ENCODE measurements at regions not wholly inside any gene's neighbourhood (a gene's known extent, or its start where the extent isn't known, plus 50 kb on each side); places are given as distances from the start of the nearest gene placed in this dataset.
"Not testable (repeated sequence)": the region's sequence is repeated elsewhere in the genome, so short reads cannot be mapped to it uniquely, and the experiment has no call there.

DNA sequence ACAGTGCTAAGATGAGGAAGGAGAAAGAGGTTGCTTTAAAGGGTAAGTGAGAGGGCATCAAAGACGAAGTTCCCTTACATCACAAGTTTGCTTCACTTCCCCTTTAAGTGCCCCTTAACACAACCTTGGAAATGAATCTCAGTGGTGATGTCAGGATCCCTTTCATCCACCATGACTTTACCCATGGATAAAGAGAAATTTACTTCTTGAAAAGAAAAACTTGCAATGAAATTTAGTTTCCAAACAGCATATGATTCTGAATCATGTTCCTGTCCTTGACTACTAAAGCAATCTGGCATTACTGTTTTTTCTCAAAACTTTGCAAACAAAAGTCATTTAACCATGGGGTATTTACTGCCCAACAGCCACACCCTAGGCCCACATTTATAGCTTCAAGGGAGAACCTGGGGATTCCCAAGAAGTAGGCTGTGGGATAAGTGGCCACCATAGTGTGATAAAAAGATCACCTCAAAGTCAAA is 135.9 kb downstream of the ITGB8 start:
- no peak for DNase-seq (ENCODE audit: low read depth in 4 of 4, low spot score in 3 of 4)

DNA sequence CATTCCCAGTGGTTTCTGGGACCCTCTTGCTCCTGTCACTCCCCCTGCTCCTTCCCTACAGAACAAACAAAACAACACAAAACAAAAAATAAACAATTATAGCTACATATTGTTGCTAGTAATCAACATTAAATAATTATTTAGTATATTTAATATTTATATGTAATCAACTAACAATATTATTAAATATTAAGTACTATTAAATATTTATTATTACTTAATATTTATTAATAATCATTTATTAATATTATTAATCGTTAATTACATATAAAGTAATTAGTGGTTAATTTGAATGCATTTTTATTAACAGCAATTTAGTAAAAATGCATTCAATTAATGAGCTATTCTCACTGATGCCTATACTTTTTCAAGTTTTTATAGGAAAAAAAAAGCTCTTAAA is 139.4 kb downstream of the ITGB8 start:
- DNase-seq (ENCODE audit: low read depth in 4 of 4, low spot score in 3 of 4) = no peak

DNA sequence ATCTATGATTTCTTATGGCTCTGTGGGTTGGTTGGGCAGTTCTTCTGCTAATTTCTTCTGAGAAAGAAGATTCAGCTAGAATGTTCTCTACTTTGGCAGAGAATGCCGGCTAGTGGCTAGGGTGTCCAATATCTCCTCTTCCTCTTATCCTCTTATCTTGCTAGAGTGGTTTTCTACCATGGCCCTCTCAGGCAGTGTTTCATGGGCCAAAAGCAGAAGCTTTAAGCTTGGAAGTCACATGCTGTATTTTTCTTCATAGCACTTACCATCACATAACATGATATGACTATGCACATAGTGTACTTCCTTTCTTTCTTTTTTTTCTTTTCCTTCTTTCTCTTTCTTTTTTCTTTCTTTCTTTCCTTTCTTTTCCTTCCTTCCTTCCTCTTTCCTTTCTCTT is 140.0 kb downstream of the ITGB8 start:
- DNase-seq (ENCODE audit: low read depth in 4 of 4, low spot score in 3 of 4) = no peak

DNA sequence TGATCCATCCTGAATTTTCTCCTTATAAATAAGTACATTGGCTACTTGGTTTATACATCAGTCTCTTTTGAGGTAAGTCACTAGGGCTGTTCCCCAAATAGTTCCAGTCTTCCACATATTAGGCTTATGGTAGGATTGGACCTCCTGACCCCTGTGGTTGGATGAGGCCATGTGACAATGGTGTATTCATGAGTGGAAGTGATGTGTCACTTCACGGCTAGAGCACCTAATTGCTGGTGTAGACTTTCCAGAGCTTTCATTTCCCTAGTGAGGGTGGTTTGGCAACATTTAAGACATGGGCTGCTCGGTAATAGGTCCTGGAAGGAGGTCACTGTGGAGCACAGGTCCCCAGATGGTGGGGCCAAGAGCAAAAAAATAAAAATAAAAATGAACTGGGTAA is 141.2 kb upstream of the ABCB5 start:
- DNase-seq (ENCODE audit: low read depth in 4 of 4, low spot score in 3 of 4) = no peak

DNA sequence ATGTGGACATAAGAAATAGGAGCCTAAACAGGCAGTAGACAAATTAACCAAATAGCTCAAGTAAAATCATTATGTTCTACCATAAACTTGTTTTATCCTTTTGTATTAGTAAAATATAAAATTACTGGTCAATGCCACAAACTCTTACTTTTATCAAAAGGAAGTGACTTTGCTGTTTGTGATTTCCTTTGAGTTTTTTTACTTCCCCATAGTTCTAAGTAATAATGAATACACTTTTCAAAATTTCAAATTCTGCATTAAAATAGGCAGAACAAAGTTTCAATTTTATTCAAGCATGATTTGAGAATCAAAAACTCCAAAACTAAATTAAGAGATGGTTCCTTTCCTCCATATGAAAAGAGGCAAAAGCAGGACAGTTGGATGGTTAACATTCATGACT is 139.7 kb upstream of the ABCB5 start:
- no peak for DNase-seq (ENCODE audit: low read depth in 4 of 4, low spot score in 3 of 4)

DNA sequence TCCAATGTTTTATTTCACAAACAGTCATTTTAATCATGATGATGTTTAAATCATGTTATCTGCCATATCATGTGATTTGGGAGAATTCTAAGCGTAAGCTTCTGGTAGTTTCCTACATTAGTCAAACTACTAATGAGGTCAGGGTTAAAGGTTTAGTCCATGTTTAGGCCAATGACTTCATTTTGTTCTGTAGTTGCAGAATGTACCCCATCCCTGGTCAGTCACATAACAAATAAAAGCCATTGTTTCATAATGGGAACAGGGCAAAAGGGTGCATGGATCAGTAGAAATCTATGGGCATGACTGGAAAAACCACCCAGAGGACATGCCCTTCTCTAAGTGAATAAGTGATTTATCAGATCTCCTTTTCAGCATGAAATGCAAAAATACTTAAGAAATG is 138.4 kb upstream of the ABCB5 start:
- no peak for DNase-seq (ENCODE audit: low read depth in 4 of 4, low spot score in 3 of 4)

DNA sequence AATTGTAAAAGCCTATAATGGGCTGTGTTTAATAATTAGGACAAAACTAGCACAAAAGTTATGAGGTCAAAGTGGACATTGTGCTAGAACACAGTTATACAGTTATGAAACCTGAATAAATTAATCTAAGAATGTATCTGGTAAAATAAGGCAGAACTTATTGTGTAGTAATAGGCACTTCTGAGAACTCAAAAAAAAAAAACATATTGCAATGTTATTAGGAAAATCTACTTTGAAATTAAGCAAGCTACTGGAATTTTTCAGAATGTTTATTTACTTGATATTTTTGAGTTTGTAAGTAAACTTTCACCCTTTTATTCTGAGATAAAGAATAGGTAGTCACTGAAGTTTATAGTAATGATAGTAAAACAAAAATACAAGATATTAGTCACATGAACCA is 135.8 kb upstream of the ABCB5 start:
- no peak for DNase-seq (ENCODE audit: low read depth in 4 of 4, low spot score in 3 of 4)

DNA sequence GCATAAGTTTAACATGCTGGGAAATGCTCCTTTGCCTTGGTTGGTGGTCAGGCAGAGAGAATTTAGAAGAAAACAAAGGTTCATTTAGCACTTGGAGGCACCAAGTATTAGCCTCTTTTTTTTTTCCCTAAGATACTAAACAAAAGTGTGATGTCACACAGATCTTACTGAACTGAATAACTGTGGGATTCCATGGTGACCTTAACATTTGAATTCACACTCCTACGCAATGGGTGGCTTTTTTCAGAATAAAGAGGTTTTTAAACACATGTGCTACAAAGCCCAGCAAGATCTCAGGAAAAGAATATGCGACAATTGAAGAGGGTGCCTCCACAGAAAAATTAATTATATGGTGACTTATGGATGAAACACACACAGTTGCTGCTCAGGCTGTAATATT is 133.4 kb upstream of the ABCB5 start:
- no peak for DNase-seq (ENCODE audit: low read depth in 4 of 4, low spot score in 3 of 4)

DNA sequence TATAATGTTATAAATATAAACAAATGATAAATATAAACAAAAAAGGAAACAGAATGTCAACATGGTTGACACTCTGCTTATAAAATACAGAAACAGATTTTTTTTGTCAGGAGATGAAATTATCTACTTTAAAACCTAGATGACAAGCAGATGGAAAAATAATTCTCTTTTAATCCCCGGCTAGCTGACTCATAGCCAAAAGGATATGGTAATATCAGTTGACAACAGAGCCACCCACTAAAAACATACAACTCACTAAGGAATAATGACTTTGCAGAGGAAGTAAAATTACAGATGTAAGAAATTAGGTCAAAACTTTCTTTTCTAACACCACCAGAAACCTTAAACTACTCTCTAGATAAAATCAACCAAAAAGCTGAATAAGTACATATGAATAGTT is 131.1 kb upstream of the ABCB5 start:
- no peak for DNase-seq (ENCODE audit: low read depth in 4 of 4, low spot score in 3 of 4)

DNA sequence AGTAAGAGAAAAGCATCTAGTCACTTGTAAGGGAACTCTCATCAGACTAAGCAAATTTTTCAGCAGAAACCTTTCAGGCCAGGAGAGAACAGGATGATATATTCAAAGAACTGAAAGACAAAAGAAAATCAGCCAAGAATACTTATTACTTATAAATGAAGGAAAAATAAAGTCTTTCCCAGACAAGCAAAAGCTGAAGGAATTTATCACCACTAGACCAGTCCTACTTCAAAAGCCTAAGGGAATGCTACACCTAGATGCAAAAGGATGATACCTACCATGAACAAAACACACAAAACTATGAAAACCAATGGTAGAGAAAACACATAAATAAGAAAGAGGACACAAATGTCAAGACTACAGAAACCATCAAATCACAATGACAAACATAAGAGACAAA is 126.6 kb upstream of the ABCB5 start:
- DNase-seq (ENCODE audit: low read depth in 4 of 4, low spot score in 3 of 4) = no peak

DNA sequence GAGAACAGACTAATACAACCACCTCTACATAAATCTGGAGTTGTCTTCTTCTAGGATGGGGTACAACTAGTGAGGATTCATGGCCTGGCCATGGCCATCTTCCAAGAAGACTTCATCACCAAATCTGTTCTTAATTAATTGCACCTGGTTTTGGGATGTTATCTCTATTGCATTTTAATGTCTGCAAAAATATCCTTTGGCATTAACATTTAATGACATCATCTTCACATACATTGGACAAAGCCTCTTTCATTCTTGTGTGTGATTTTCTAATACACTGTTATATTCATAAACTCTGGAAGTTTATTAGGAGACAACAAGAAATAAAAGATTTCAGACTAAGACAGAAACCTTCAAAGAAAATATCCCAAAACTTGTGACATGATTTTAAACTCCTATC is 124.2 kb upstream of the ABCB5 start:
- DNase-seq (ENCODE audit: low read depth in 4 of 4, low spot score in 3 of 4) = no peak

DNA sequence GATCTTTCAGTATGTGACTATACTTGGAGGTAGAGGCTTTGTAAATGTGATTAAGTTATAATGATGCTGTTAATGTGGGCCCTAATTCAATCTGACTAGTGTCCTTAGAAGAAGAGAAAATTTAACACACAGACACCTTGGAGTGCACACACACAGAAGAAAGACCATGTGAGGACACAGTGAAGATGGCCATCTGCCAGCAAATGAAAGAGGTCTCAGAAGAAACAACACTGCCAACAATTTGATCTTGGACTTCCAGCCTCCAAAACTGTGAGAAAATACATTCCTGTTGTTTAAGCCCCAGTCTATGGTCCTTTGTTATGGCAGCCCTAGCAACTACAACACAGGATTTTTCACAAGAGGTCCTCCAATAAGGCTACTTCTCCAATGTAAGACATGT is 120.9 kb upstream of the ABCB5 start:
- DNase-seq (ENCODE audit: low read depth in 4 of 4, low spot score in 3 of 4) = no peak

DNA sequence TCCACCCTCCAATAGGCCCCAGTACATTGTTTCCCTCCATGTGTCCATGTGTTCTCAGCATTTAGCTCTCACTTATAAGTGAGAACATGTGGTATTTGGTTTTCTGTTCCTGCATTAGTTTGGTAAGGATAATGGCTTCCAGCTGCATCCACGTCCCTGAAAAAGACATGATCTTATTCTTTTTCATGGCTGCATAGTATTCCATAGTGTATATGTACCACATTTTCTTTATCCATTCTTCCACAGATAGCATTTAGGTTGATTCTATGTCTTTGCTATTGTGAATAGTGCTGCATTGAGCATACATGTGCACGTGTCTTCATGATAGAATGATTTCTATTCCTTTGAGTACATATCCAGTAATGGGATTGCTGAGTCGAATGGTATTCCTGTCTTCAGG is 114.0 kb upstream of the ABCB5 start:
- DNase-seq (ENCODE audit: low read depth in 4 of 4, low spot score in 3 of 4) = not testable (repeated sequence)

DNA sequence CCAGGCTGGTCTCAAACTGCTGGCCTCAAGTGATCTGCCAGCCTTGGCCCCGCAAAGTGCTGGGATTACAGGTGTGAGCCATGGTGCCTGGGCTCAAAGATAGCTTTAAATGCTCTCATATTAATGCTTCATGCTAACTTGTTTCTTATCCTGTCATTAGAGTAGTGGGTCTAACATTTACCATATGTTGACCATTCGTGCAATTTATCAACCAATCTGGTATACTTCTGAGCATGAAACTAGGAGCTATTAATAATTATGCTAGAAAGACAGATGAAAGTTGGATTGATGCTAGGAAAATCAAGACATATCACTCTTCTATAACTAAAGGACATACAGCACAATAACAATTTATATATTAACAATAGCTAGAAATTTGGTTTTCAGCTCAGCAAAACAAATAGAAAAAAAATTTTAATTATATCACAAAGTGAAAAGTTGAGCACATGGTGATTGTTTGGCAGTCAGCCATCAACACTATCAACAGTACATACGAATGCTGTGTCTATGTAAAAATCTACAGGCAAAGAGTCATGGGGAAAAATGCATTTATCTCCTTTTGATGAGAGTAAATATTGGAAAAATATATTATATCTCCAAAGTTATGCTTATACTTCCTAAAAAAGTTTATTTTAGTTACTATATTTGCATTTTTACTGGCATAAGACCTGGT is 112.1 kb upstream of the ABCB5 start:
- DNase-seq (ENCODE audit: low read depth in 4 of 4, low spot score in 3 of 4) = no peak

DNA sequence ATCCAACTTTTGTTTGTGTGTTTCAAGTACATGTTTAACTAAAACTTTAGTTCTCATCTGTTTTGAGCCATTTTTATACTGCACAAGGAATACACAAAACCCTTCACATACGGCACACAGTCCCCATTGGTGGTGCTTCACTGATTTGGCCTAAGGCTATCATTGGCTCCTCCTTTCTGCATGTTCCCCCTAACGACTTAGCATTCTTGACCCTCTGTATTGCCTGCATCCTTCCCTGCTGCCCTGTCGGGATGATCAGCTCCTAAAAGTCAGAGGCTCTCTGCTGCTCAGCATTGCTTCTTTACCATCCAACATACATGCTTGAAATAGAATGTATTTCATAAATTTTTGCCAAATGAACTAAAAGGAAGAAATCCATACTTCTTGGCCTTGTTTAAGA is 111.4 kb upstream of the ABCB5 start:
- DNase-seq (ENCODE audit: low read depth in 4 of 4, low spot score in 3 of 4) = no peak

DNA sequence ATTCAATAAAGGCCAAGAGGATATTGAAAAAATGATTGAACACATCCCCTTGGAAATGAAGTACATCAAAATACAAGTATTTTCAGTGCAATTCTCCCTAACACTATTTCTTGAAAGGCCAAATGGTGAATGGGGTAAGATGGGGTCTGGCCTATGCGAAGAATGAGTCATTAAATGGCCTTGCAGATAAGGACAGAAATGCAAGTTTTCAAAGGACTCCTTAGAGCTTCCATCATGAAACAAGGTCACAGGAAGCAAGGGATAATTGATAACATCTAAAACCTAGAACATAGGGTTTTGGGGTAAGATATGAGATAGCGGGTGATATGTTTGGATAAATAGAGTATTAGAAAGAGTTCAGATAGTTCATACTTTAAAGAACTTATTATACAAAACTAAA is 109.3 kb upstream of the ABCB5 start:
- no peak for DNase-seq (ENCODE audit: low read depth in 4 of 4, low spot score in 3 of 4)

DNA sequence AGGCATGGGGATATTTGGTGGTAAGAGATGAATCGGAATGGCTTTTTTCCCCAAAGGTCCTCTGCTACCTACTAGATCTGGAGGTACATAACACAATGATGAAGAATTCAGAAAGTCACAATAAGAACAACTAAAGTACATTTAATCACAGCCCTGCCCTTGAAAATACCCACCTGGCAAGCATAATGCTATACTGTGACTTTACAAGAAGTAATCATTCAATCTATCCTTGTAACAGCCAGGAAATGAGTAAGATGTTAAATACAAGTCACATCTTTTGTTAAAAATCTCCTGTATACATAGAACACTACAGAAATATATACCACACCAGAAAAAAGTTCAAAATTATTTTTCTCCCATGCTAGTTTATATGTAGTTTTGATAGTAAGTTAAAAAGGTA is 108.3 kb upstream of the ABCB5 start:
- no peak for DNase-seq (ENCODE audit: low read depth in 4 of 4, low spot score in 3 of 4)

DNA sequence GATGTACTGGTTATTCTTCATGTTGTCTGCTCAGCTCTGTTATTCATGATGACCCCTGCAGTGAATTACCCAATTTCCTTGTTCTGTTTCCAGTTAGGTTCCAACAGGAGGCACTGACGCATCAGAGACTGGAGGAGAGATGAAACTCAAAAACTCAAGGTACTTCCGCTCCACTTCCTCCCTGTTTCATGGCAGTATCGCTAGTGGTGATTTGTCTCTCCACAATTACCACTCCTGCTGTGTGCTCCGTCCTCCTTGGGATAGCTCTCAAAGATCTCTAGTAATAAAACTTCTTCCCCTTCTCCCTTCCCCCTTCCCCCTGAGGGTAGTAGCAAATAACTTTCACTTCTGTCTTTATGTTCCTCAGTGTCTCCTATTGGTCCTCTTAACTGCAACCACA is 107.4 kb upstream of the ABCB5 start:
- no peak for DNase-seq (ENCODE audit: low read depth in 4 of 4, low spot score in 3 of 4)

DNA sequence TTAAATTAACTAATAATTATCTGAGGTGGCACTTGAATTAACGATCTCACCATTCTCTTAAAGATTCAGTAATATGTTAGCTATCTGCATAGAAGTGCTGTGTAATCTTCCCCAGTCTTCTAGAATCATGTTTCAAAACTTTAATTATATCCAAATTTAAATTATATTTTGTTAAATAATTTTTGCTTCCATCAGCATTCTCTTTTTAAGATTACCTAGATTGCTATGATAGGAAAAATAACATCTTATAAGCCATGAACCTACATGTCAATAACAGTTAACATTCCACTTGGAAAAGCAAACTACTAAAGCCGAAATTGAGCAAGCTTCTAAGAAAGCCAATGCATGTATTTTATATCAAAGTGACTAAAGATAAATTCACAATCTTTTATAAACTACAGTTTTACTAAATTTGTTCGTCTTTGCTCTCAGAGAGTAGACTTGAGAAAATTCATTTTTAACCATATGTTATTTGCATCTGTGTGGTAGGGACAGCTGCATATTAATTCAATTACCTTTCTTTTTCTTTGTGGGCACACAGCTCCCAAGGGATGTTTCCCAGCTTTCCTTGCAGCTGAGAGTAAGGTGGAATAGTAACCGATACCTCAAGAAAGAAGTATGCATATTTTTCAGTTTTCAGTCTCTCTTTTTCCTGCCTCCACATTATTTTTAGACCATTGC is 105.4 kb upstream of the ABCB5 start:
- DNase-seq (ENCODE audit: low read depth in 4 of 4, low spot score in 3 of 4) = no peak

DNA sequence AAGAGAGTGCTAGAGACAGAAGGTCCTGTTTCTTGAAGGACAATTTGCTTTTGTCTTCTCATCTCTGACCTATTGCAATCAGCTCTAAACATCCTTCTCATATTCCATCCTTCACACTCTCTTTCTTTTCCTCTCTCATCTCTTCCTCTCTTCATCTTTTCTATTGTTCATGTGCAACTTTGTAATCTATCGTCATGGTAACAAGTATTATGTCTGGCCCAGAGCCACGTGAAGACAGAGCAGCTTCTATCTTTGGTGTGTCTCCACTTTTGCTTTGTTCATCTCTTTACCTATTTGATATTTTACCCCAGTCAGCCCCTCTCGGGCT is 104.9 kb upstream of the ABCB5 start:
- no peak for DNase-seq (ENCODE audit: low read depth in 4 of 4, low spot score in 3 of 4)

DNA sequence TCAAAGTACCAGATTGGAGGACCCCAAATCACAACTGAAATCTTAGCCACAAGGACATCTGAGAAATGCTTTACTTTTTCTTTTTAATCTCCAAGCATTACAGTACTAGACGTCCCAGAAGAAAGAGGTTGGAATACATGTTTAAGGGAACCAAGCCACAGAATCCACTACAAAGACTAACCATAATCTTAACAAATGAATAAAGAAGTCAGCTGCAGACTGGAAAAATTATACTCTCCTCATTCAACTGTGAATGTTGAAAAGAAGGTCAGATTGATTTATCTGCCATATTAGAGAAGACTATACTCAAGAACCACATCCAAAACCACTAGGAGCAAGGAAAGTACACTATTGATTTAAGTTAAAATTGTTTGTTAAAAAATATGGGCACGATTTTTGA is 102.1 kb upstream of the ABCB5 start:
- DNase-seq (ENCODE audit: low read depth in 4 of 4, low spot score in 3 of 4) = no peak

DNA sequence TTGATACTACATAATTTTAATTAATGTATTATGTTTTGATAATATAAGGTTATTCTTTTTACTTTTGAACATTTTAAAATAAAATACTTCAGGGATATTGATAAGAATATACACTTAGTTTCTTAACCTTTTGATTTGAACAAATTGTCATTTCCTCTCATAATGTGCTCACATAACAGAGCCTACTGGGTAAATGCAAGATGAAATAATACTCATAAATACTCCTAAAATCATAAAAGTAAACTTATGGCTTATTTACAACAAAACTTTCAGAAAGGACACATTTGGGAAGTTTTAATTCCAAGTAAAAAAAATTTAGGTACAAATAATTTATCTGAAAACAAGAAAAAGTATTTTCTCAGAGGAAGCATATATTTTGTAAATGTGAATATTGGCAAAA is 101.6 kb upstream of the ABCB5 start:
- no peak for DNase-seq (ENCODE audit: low read depth in 4 of 4, low spot score in 3 of 4)

DNA sequence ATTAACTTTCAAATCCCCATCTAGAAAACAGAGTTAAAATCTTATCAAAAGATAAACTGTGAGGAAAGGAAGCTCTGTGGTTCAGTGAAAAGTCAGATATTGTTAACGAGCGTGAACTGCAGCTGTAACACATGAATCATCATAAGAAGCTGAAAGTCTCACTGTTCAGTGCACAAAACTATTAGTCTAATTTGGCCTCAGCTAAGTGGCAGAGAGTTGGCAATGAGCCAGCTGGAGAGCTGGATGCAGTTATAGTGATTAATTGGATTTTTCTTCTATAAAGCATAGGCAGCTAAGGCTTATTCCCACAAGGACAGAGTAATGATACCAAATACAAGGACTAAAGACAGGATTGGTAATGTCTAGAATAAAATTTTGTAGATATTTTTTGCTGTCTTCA is 101.1 kb upstream of the ABCB5 start:
- peak; percentile 53 to 59 (median 58) for DNase-seq (ENCODE audit: low read depth in 4 of 4, low spot score in 3 of 4)

All from left renal pelvis (tissue), 4 donors.